Bone marrow (tissue), 2 donors: ENCODE measurements at regions not wholly inside any gene's neighbourhood (a gene's known extent, or its start where the extent isn't known, plus 50 kb on each side); places are given as distances from the start of the nearest gene placed in this dataset.

Source experiments
- DNase-seq, 2 donors: peaks; one replicate each; lab custom pipeline; 2025; lab: John Stamatoyannopoulos, UW

DNA sequence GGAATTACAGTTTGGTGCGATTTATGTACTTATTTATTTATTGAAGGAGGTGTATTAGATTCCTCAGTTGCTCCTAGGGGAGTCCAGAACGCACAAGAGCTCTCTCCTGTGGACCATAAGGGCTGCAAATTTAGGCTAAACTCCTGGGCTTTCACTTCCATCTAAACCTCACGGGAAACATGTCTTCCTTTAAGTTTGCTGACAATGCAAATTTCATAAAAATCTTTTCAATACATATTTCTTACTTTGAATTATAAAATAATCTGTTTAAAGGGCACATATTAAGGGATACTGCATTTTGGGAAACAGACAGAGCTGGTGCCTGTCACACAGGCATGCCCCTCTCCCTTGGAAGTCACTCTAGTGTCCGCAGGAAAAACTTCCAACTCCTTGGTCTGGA lies 438.0 kb upstream of the CPEB2 start:
- DNase-seq = no peak

DNA sequence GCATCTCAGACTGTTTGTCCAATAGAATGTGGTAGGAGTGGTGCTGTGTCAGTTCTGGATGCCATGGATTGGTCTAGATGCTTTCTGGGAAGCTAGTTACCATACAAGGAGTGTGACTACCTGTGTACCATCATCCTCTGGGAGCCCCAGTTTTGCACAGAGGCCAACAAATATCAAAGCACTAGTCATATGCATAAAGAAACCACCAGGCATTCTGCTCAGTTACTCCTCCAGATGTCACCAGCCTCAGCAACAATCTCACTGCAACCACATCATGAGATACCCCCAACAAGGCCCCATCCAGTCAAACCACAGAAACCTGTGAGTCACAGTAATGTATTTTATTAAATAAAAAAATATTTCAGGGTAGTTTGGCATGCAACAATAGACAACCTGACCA lies 435.8 kb upstream of the CPEB2 start:
- DNase-seq = no peak

DNA sequence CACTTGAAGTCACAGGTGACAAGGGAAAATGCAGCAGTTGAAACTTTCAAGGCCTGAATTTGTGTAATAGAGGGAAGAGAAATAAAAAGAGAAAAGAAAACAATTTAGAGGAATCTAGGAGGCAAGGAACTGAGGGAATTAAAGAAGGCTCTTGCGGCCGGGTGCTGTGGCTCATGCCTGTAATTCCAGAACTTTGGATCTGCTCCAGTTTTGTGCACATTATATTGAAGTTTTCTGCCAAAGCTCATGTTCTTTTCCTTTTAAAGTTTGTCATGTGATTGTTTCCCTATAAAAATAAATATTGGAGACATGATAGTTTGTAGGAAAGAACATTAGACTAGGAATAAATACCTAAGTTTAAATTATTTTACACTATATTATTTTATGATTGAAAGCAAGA lies 433.9 kb upstream of the CPEB2 start:
- no peak for DNase-seq

DNA sequence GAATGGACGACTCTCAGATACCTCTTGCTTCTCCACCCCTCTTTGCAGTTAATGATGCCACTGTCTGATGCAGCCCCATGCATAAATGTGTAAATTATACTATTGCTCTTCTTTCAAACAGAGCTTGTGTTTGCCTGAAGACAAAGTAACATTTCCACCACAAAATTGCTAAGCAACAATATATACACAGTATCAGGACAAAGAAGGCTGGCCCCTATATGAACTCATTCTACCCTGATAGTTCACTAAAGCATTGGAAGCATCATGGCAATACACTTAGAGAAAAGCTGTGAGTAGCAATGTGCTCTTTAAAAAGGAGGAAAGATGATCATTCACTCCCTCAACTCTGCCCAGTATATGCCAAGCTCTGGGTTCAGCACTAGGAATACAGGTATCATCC lies 427.0 kb upstream of the CPEB2 start:
- DNase-seq = no peak

DNA sequence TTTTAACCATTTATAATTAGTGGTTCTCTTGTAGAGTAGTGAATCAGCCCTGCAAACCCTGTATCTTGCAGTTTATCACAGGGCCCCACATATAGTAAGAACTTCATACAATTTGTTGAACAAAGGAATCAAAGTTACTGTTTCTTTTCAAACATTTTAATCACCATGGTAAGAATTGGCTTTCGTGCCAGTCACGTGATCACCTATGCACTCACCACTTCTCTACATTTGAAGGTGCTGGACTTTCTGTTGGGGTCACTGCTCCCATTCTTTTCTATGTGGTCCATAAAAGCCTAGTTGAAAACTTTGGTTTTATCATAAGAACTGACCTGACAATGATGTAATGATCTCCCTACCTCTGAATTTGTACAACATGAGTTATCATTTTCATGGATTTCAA lies 426.4 kb upstream of the CPEB2 start:
- no peak for DNase-seq

DNA sequence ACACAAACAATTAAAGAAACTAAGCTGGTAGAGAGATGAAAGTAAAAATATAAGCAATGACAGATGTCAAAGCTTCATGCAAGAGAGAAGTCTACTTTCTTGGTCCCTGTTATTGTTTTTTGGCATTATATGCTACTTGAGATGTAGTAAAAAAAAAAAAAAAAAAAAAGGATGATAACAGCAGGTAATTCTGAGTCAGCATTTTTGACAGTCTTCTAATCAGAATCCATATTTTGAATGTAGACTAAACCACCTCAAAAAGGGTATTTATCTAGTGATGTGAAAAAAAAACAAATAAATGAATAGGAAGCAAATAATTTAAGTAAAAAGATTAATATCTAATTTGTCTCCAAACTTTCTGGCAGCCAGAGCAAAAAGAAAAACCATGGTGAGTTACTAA lies 422.2 kb upstream of the CPEB2 start:
- DNase-seq = no peak

DNA sequence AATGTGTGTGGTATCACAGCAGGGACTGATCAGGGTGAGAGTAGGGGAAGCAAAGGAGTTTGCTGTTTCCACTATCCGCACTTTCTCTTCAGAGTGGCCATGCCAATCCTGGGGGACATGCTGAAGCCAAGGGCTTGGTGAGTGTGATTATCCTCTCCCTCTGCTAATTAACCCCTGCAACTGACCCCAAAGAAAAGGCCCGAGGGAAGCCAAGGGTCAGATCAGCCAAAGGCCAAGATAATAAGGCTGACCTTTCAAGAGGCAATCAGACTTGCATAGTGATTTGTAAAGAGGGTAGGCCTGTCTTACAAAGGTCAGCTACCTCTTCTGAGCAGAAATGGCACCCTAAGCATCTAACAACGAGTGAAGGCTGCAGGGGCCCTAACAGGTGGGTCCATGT lies 420.5 kb upstream of the CPEB2 start:
- DNase-seq = no peak

DNA sequence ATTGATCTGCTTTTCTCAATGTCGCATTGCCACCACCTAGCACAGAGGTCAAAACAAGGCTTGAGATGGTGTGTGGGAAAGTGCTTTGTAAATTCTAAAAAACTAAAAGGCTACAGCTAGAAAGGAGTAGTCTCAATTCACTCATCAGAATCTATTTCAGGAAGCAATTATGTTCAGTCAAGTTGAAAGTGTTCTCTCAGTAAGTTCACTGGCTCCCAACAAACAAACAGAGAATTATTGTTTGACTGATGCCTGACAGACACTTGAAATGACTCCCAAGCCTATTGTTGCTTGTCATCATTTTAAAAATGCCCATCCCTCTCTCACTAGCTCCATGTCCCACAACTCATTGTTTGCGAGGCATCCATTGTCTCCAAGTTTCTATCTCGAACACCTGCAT lies 419.6 kb upstream of the CPEB2 start:
- DNase-seq = no peak

DNA sequence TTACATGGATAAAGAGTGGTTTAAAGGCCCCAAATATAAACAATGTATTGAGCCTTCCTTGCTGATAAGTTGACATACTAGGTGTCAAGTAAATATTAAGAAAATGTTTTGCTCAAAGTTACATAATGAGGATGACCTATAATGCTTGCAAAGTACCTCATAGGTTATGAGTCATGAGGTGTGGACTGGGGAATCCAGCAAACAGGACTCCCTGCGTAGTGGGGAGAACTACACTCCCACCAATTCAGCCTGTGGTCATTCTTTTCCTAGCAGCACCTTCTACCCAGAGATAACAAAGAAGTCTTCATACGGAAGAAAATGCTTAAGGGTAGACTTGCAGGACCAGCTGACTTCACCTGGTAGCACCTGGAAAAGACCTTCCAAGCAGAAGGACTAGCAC lies 418.9 kb upstream of the CPEB2 start:
- DNase-seq = no peak

DNA sequence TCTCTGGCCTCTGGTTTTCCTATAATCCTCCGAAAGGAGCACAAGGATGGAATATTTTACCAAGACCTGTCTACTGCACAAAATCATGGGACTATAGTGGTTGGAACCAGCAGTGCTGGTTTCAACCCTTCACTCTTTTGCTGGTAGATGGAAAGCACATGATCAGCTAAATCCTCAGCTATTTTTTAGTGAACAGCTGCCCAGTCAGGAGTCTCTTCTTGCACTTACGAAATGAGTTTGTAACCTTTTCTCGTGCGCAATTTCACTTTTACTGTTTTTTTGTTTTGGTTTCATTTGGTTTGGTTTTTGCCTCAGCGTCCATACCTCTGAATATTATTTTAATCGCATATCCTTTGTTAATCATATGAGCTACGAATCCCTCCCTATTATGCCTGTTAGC lies 418.5 kb upstream of the CPEB2 start:
- DNase-seq = no peak

DNA sequence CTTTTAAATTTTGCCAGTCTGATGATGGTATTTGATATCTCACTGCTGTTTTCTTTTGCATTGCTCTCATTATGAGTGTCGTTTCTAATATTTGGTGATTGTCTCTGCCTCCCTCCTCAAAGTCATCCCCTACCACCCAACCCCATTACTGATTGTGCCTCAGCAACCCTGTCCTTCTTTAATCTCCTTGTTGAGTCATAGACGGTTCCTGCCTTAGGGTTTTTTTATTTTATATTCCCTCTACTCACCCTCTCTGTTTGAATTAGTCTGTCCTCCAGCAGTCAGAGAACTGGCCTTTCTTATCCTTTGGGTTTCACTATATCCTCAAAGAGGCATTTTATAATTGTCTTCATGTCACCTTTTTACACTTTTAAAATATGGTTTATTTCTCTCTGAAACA lies 409.3 kb upstream of the CPEB2 start:
- DNase-seq = no peak

DNA sequence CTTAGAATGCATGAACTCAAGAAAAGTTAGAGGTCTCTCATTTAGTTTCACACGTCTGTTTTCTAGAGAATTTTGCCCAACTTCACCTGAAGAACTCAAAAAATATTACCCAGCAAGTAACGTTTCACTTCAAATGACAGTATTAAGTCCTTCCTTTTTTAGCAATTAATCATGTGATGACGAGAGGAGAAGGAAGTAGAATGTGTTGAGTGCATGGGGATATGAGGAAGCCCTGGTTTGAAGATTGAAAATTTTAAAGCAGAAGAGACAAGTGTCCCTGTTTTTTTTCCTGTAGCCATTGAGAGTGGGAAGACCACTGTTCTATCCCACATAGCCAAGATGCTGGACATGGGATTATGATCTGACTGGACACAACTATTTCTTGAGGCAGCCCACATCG lies 406.3 kb upstream of the CPEB2 start:
- DNase-seq = no peak

DNA sequence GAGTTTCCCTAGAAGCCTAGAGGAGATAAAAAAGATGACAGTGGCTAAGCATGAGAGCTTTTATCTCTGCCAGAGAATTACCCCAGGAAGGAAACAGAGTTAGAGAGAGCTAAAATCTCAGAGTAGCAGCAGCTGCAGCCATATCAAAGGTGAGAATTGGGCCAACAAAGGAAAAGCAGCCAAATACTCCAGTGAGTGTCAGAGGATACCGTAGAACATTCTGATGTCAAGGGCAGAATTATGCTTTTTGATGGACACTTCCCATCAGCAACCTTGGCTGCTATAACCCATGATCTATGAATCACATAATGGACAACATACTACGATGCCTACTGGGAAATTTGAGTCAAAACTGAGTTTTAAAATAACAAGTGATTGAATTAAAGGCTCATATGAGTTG lies 405.8 kb upstream of the CPEB2 start:
- no peak for DNase-seq

DNA sequence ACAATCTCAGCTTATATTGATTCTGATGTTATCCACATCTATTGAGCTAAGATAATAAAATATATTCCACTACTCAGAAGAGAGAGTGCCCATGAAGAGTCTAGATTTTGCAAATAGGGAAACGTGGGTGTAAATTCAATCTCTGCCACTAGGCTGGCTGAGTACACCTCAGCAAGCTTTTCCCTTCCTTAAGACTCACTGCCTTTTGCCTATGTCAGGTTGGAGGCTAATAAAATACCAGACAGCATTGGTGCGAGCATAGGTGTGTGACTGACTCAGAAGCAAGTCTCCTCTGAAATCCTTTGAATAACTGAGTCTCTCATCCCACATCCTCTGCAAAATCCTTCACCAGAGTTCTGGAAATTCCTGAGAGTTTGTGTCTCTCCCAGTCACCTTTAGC lies 405.4 kb upstream of the CPEB2 start:
- DNase-seq = no peak

DNA sequence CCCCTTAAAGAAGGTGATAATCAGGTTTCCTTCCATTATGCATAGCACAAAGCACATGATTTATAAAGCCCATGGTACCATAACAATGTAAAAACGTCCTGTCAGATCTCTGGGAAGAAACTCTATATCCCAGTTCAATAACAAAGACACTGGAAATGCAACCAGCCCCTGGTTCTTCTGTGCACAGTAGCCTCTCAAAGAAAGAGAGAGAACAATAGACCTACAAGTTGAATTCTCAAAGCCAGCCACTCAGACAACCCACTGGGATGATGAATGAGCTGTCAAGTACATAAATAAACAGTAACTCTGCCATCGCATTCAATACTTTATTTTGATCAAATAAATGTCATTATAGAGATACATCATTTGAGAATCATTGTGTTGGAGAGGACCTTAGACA lies 400.1 kb upstream of the CPEB2 start:
- no peak for DNase-seq

DNA sequence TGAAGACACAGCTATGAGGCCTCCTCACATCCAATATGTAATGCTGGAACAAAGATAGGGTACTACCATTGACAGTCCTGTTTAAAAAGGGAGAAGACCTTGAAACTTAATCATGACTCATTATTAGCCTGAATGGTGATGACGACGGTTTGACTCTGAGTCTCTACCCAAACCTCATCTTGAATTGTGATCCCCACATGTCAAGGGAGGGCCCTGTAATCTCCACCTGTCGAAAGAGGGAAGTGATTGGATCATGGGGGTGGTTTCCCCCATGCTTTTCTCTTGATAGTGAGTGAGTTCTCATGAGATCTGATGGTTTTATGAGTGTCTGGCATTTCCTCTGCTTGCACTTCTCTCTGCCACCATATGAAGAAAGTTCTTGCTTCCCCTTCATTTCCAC lies 395.3 kb upstream of the CPEB2 start:
- no peak for DNase-seq

DNA sequence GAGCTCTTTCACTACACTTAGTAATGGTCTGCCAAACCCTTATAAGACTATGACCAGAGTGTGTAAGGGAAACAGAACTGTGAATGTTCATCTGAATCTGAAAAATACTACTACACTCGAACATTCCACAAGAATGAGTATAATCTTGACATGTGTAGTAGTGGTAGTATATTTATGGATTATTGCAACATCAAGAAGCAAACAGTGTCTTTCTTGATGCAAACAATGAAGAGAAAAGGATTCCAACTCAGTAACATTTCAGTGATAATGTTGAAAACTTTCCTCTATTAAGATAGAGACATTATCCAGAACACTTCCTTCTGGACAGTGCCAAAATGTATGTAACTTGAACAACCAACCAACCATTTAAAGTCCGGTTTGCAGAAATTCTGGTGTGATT lies 394.7 kb upstream of the CPEB2 start:
- no peak for DNase-seq

DNA sequence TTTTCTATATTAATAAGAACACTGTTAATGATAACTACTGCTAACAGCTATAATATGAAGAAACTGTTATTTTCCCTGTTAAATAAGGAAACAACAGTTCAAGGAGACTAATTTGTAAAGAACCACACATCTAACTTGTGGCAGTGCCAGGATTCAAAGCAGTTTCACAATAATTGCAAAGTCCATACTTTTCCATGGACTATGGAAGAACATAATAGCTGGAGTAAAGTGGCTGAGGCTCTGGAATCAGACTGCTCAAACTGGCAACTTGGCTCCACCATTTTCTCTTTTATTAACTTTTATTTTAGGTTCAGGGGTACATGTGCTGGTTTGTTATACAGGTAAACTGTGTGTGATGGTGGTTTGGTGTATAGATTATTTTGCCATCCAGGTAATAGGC lies 393.7 kb upstream of the CPEB2 start:
- no peak for DNase-seq

DNA sequence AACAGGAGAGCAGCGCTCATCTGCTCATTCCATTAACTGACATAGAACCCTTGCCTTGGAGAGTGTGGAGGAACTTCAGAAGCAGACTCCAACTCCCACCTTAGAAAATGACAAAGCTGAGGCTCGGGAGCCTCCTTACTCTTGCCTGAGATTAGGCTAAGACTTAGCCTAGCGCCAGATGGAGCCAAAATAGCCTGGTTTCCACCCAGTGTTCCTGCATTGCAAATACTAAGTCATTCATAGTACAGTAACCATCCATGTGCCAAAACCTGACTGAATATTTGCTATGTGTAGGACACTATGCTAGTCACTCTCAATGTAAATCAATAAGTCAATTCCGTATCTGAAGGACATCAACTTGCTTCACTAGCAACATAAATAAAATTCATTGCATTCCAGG lies 387.4 kb upstream of the CPEB2 start:
- DNase-seq = no peak

DNA sequence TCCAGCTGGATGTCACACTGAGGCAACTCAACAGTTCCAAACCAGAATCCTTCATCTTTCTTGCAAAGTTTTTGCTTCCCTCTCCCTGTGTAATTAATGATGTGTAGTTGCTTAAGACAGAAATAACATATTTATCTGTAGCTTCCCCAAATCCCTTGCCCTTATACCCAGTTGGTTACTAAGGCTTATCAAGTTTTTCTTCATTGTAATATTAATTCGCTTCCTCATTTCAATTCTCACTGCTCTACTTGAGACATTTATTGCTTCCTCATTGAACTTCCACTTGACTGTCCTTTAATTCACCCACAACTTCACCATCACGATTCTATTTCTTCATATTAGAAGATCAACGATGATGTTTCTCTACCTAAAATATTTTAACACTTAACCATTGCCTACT lies 386.6 kb upstream of the CPEB2 start:
- no peak for DNase-seq

DNA sequence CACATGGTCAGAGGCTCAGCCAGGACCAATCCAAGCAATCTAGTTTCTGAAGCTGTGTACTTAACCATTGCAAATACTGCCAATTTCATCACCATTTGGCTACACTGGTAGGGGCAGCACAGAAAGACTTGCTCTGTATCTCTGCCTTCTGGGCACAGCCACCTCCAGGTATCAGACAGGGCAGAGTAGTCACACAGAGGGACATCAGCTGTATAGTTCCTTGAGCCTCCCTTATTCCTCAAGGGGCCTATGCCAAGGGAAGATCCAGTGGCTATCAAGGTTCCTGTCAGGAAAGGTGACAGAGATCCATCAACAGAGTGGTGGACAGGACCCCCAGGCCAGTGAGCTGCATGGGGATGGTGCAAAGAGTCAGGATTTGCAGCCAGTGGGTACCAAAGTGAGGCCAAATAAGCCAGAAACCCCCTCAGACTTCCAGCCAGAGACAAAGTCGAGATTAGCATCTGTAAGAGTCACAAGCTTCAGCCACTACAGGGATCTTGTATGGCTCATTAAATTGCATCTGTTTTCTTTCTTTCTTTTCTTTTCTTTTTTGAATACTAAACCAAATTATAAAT lies 381.6 kb upstream of the CPEB2 start:
- no peak for DNase-seq

DNA sequence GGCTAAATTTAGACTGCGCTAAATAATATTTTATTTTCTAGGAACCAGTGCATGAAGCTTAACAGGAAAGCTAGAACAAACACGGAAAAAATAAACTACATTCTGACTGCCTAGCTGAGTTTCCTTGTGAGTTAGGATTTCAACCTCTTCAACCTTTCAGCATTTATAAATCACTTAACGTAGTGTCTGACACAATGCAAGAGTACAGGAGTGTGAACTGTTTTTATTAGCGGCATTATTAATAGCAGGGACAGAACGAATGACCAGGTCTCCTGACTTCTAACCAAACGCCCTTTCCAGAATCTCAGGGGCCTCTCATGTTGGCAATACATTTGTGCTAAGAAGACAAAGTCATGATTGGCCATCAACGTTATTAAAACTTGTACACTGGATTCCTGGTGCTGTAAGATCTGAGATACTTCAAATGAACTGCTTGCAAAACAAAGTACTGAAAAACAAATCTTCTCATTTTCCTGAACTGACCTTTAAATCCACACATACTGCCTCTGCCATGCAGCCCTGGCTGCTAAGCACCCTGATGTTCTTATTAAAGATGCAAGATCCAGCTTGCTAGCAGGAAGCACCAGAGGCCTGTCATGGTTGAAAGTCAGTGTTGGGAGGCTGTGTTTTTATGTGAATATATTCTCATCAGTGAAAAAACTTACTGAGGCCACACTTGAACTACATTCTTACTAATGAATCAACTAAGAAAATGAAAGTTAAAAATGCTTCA lies 380.4 kb upstream of the CPEB2 start:
- no peak for DNase-seq

DNA sequence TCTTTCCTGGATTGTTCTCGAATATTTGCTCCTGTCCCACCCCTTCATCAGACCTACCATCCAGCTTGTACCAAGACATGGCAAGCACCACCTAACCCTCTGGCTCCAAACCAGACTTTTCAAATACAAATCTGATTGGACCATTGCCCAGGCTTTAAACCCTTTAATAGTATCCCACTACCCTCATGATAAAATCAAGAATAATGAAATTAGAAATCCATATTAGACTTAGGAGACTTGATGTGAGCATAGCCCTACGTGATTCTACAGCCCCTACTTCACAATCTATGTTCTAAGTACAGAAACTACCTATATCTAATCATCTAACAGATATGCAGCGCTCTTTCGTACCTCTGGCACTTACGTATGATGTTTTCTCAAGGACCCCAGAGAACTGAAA lies 375.2 kb upstream of the CPEB2 start:
- DNase-seq = no peak

DNA sequence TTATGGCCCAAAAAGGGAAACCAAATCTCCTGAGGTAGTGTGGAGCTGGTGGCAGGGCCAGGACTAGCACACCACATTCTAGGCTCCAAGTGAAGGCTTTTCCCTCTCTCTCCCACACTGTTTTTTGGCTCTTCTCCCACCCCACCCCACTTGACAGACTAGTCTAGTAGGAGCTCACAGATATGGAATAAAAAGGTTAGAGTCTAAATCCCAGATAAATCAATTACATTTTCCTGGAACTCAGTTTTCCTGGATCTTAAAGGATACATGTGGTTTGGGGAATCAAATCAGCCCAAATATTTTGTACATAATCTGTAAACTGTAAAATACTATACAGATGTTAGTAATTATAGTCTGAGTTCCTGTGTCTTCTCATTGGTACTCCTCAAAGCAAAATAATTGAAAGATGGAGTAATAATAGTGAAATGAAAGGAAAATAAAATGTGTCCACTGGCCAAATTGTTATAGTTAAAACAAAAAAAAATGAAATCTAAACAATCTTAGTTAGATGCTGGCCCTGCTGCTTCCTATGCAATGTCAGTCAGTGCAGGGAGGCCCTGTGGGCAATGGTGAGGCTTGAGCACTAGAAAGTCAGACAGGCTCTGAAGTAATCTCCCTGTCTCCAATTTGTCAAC lies 370.4 kb upstream of the CPEB2 start:
- DNase-seq = no peak
